Frontal cortex (tissue), 3 donors: ENCODE measurements at regions not wholly inside any gene's neighbourhood (a gene's known extent, or its start where the extent isn't known, plus 50 kb on each side); places are given as distances from the start of the nearest gene placed in this dataset.

ENCODE experiments used
- DNase-seq, 2 donors: peaks; one replicate each; pipeline ENCODE4 v3.0.0; 2012; ENCODE audit warnings: low spot score in 2 of 2
- FAIRE-seq: peaks from 2 replicates; lab custom pipeline; 2012; peaks lifted over from hg19 to GRCh38; lab: Jason Lieb, UNC
- donor health status: control.
- donor health status: control.
- donor health status: control.

- DNase-seq (no peak), FAIRE-seq (no peak)
Measured at GRCh38 chr5:44868541-44868940, 59.8 kb downstream of the MRPS30 start.

DNA sequence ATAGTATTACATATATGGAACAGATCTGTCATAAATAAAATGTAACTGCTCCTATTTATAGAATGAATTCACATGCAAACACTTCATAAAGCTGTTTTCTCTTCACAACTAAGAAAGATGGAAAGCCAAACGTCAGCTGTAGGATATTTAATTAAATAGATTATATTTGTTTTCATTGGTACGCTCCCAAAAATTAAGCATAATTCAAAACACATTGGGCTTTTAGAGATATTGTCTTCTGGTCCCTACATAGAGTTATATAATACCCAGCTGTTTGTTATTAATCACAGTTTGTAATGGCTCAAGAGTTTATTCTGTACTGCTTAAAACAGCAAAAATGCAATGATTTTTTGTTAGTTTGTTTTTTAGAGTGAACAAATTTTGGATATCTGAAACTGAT is 61.2 kb downstream of the MRPS30 start:
- no peak for FAIRE-seq
- DNase-seq: no peak

GRCh38 chr5:44870430-44870829 is 61.7 kb downstream of the MRPS30 start:
- DNase-seq (no peak), FAIRE-seq (no peak)

DNA sequence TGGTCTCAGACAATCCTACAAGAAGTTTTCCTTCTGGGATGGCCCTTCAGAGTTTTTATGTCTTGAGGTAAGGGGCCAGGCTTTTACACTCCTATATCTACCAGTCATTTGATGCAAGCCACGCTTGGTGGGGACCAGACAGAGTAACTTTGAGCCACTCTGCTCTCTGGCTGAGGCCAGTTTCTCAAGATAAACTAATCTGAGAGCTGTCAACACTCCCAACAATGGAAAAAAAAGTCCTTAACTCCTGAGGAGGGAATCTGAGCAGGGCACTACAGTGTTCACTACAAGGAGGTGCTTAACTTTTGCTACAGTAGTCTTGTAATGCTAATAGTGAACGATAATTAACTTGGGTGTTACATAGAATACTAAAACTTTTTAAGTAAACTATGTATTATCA is 62.7 kb downstream of the MRPS30 start:
- DNase-seq: no peak

GRCh38 chr5:44875661-44876605 is 67.2 kb downstream of the MRPS30 start:
- FAIRE-seq (no peak), DNase-seq (peak in 1 of 2 donors; percentile 9)

More for the DNA sequence above, 62.7 kb downstream of the MRPS30 start:
- FAIRE-seq: no peak

GRCh38 chr5:44881266-44881665 is 72.5 kb downstream of the MRPS30 start:
- DNase-seq: no peak
- no peak for FAIRE-seq

GRCh38 chr5:44884036-44884435 is 75.3 kb downstream of the MRPS30 start:
- FAIRE-seq: no peak
- DNase-seq: no peak

DNA sequence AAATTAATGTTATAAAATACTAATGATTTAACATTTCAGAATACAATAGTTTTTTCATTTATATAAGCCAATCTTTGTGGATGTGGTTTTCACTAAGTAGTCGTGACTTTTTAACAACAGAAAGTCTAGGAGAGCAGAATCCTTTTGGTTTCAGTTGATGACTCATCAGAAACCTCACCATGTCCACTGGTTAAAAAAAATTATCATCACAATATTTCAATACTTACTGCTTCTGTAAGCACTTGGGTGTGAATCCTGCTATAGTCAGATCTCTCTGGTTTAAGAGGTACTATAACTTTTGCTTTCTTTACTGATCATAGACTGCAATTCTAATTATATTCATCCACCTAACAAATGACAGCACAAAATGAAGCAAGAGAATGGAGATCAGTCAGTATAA is 77.2 kb downstream of the MRPS30 start:
- DNase-seq (no peak), FAIRE-seq (no peak)

DNA sequence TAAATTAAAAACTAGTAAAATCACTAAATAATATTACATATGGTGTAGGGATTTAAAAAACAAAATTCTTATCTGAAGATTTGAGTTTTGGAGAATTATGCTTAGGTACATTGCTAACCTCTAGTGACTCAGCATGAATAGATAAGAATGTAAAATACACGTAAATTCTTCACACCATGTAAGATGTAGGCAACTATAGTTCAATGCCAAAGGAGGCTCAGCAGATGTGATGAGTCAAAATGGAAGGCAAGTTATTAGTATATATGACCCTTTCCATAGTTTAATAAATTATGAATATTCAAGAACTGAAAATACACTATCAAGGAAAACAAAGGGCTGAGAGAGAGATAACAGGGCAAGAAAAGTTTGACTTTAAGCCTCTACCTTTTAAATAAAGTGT is 79.0 kb downstream of the MRPS30 start:
- FAIRE-seq (no peak), DNase-seq (no peak)

- no peak for FAIRE-seq
Measured at GRCh38 chr5:44888435-44888834, 79.7 kb downstream of the MRPS30 start.

DNA sequence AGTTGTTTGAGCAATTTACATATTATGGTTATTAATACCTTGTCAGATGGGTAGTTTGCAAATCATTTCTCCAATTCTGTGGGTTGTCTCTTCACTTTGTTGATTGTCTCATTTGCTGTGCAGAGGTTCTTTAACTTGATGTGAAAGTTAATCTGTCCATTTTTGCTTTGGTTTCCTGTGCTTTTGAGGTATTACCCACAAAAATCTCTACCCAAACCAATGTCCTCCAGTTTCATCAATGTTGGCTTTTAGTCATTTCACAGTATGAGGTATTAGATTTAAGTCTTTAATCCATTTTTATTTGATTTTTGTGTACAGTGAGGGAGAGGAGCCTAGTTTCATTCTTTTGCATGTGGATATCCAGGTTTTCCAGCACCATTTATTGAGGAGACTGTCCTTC is 82.4 kb downstream of the MRPS30 start:
- no peak for FAIRE-seq

More at GRCh38 chr5:44888435-44888834, 79.7 kb downstream of the MRPS30 start:
- DNase-seq: no peak

GRCh38 chr5:44900273-44900954 is 91.7 kb downstream of the MRPS30 start:
- no peak for FAIRE-seq
- DNase-seq: no peak

More for the DNA sequence above, 82.4 kb downstream of the MRPS30 start:
- DNase-seq: no peak

DNA sequence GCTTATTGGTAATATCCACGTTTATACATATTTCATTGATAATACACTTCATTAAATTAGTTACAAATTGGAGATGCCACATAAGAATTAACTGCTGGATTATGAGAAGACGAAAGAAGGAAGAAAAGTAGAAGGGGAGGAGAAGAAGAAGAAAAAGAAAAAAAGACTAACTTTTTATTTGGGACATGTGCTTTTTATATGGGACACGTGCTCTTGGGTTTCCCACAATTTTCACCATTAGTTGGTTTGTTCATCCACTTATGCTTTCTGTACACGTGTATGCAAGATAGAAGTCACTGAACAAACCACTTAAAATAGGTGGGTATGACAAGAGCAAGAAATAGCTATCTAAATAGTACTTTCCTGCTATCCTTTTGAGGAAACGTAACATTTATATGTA is 98.6 kb downstream of the MRPS30 start:
- DNase-seq (no peak), FAIRE-seq (no peak)

- no peak for DNase-seq
- no peak for FAIRE-seq
Measured at GRCh38 chr5:44909004-44909403, 100.3 kb downstream of the MRPS30 start.

DNA sequence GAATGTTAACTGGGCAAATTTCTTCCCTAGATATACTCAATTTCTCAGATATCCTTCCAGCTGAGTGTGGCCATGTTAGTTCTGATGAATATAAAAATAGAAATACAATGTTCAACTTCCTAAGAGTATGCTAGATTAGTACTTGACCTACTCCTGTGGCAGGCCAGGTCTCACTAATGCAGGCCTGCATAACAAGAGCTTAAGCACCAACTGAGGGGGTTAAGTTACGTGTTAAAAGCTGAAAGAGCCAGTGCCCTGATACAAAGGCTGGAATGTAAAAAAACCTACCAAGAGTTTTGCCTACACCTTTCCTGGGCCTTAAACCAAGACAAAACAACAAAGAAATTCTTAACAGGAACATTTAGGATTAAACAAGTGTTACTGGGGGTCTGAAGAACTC is 102.8 kb downstream of the MRPS30 start:
- DNase-seq (no peak), FAIRE-seq (no peak)

- DNase-seq (no peak), FAIRE-seq (no peak)
Measured at GRCh38 chr5:44914221-44914620, 105.5 kb downstream of the MRPS30 start.

DNA sequence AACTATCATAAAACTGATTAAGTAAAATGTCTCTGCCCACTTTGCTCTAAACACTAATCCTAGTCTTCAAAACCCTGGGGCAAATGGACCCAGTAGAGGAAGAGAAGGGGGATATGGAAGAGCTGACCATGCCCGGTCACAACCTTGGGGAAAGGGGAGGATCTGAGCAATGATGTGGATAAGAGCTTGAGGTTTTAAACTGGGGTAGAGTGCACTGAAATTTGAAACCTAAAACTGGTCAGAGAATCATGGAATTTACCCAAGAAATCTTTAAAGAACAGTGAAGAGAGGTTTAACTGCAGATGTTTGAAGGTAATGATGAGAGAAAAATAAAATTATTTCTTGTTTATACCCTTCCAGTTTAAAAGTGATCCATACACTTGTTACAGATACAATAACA is 110.8 kb downstream of the MRPS30 start:
- FAIRE-seq (no peak), DNase-seq (no peak)

GRCh38 chr5:44927115-44927733 is 118.5 kb downstream of the MRPS30 start:
- DNase-seq (no peak), FAIRE-seq (no peak)

- no peak for FAIRE-seq
- DNase-seq: no peak
Measured at GRCh38 chr5:44932922-44933585, 124.3 kb downstream of the MRPS30 start.

DNA sequence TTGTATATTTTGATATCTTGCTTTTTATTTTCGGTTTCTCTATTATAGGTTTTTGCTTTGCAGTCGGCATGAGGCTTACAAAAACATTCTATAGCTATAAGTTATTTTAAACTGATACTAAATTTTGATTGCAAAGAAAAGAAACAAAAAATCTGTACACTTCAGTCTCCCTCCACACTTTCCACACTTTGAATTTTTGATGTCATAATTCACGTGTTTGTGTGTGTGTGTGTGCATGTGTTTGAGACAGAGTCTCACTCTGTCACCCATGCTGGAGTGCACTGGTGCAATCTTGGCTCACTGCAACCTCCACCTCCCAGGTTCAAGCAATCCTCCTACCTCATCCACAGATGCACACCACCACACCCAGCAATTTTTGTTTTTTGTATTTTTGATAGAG is 124.9 kb downstream of the MRPS30 start:
- DNase-seq (no peak), FAIRE-seq (no peak)
